GM12873 (cell line): ENCODE measurements at regions not wholly inside any gene's neighbourhood (a gene's known extent, or its start where the extent isn't known, plus 50 kb on each side); places are given as distances from the start of the nearest gene placed in this dataset.

Experiments
- TF ChIP-seq, protein P1 (sequence below): IDR thresholded peaks from 2 replicates; pipeline ENCODE4 v1.5.1; 2012; ENCODE audit warnings: low read depth, mild to moderate bottlenecking, moderate library complexity, low read length, control low read depth; ENCODE audit not compliant: insufficient read depth; ENCODE audit errors: missing control alignments

DNA sequence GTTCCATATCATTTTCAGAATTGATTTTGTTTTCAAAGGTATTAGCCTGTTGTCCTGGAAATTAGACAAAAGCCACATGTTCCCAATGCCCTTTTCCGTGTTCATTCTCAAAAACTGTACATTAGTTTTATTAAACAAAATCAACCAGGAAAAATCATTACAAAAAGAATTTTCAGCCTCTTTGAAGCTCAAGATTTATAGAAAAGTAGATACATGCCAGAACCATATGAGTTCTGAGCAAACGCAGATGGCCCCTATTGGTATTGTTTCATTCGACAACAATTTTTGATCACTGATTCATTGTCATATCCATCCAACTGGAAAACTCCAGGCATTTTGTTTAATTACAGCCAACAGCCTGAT lies 148.5 kb upstream of the GRAMD2B start:
- TF ChIP-seq, protein P1, sequence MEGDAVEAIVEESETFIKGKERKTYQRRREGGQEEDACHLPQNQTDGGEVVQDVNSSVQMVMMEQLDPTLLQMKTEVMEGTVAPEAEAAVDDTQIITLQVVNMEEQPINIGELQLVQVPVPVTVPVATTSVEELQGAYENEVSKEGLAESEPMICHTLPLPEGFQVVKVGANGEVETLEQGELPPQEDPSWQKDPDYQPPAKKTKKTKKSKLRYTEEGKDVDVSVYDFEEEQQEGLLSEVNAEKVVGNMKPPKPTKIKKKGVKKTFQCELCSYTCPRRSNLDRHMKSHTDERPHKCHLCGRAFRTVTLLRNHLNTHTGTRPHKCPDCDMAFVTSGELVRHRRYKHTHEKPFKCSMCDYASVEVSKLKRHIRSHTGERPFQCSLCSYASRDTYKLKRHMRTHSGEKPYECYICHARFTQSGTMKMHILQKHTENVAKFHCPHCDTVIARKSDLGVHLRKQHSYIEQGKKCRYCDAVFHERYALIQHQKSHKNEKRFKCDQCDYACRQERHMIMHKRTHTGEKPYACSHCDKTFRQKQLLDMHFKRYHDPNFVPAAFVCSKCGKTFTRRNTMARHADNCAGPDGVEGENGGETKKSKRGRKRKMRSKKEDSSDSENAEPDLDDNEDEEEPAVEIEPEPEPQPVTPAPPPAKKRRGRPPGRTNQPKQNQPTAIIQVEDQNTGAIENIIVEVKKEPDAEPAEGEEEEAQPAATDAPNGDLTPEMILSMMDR = no peak

DNA sequence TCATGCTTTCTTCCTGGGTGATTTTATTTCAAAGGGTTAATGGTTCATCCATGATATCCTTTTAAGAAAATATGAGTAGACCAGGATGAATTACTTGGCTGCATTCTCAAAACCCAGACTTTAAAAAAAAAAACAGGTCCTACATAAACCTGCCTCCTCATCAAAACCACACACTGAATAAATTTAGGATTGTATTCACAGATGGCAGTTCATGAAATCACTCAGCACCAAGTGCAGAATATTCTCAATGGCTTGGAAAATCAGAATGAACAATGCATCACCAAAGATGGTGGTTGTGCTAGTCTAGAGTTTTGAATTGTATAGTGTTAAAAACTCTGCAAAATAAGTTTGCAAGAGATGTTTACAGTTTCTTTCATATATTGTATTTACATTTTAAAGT lies 145.4 kb upstream of the GRAMD2B start:
- TF ChIP-seq, protein P1 = no peak

DNA sequence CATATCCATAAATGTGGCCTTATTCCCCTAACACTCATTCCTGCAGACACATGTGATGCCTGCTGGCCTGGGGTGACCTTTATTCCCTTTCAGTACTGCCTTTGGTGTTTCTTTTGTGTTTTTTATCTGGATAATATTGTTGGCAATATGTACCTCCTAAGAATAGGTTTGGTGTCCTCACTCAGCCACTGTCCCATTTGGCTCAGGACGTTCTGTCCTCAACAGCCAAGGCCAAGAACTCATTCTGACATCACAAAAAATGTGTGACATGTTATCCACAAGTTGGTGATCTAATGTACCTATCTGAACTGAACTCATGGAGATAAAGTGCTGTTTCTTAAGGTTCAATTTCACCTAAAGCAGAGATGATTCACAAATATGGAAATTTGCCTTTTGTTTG lies 142.9 kb upstream of the GRAMD2B start:
- TF ChIP-seq, protein P1 = no peak

DNA sequence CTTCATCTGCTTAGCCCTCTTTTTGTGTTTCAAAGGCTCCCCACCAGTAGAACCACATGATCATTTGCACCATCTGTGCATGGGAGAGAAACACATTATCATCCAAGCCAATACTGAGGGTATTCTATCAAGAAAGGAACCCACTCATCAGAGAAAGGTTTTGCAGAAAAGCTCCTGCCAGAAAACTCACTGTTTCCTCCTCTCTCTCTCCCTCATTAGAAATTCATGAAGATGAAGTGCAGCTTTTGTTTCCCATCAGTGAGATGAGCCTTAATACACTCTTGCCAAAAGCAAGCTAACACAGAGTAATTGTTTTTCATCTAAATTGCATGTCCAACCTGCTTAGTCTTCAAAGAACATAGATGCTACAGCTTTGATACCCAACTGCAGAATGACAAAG lies 142.4 kb upstream of the GRAMD2B start:
- TF ChIP-seq, protein P1 = no peak

DNA sequence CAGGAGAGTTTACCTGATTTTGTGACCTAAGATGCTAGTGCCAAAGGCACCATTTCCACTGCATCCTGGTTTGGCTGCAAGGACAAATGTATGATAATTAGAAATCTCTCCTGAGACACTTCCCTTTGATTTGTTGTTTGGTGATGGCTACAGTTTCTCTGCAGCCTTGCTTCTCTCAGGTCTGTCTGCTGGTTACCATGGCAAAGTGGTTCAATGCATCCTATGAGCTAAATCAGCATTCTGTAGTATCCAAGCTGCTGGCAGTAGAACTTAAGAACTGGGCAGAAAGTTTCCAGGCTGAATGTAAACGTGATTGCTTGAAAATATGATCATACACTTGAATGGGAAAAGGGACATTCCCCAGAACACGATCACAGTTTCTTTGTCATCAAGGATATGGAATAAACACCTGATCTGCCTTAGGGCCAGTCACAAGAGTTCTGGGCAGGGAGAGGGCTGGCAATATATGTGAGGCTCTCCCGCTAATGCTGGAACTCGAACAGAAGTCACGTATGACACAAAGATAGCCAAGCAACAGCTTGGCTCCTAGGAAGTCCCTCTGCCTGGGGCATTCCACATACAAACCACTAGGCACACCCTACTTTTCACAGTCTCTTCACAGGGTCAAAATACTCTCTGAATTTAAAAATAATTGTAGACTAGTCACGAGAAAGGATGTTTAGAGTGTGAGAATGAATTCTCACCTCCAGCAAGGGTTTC lies 138.1 kb upstream of the GRAMD2B start:
- TF ChIP-seq, protein P1 = no peak

DNA sequence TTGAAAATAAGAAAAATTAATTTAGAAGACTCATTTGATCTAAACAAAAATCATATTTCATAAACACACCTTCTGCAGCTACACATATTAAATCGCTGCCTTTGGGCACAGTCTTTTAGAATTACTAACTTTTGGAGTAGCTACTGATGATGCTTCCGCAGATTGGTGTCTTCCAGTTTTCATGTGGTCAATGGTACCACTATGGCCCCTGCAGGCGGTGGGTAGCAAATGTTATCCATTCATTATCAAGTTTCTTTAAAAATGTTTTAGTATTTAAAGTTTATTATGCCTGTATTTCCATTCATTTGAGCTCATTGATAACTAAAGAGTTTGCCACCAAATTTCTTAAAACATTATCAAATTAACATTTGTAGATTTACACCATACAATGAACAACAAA lies 122.9 kb upstream of the GRAMD2B start:
- TF ChIP-seq, protein P1 = no peak

DNA sequence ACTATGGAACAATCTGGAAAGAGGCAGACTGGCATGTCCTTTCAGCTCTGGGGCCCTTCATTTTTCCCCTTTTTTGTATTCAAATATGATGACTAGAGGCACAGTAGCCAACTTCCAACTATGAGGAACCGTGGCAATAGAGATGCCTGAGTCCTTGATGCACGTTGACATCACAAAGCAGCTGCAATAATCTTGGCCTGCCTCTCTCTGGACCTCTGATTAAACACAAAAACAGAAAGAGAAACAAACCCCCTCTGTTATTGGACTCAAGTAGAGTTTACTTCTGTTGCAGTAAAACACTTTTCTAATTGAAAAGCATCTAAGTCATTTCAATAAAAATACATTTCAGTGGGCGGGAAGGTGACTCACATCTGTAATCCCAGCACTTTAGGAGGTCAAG lies 122.2 kb upstream of the GRAMD2B start:
- TF ChIP-seq, protein P1 = no peak
